Pancreas (tissue), 10 donors: ENCODE measurements at regions not wholly inside any gene's neighbourhood (a gene's known extent, or its start where the extent isn't known, plus 50 kb on each side); places are given as distances from the start of the nearest gene placed in this dataset.

Experiments used
- ATAC-seq, 4 donors: fragments of 200-7000 bp; cut with Tn5 transposase; one replicate each; pipeline versions ENCODE4 v1.8.0 to v1.9.1; 2020; ENCODE audit warnings: mild to moderate bottlenecking in 4 of 4, moderate library complexity in 4 of 4
- DNase-seq, 6 donors: peaks; one replicate each; pipeline ENCODE4 v3.0.0-alpha.2; 2020
- FAIRE-seq: peaks from 2 replicates; lab custom pipeline; 2012; peaks lifted over from hg19 to GRCh38; lab: Jason Lieb, UNC
- H3K27ac ChIP-seq, 4 donors: fragments of 200-600 bp; sonication (generic); 1 replicate in 3 of 4; 2 replicates in 1 of 4; pipeline versions ENCODE4 v1.5.0 to v1.8.0; 2020
- H3K27me3 ChIP-seq, 4 donors: fragments of 200-600 bp; one replicate each; pipeline ENCODE4 v1.8.0; 2021
- H3K36me3 ChIP-seq, 3 donors: fragments of 200-600 bp; sonication (generic) in 1 of 3; one replicate each; pipeline versions ENCODE4 v1.5.0 to v1.8.0; 2020 to 2021
- H3K4me1 ChIP-seq, 3 donors: fragments of 200-600 bp; one replicate each; pipeline ENCODE4 v1.8.0; 2021
- H3K4me3 ChIP-seq, 4 donors: fragments of 200-600 bp; sonication (generic) in 2 of 4; one replicate each; pipeline versions ENCODE4 v1.5.0 to v1.8.0; 2020 to 2021
- H3K9me3 ChIP-seq, 4 donors: fragments of 200-600 bp; one replicate each; pipeline ENCODE4 v1.8.0; 2021
- CTCF ChIP-seq, 4 donors: fragments of 200-600 bp; sonication (generic) in 3 of 4; IDR thresholded peaks; one replicate each; pipeline versions ENCODE4 v1.5.0 to v1.8.0; 2021; ENCODE audit warnings: antibody characterized with exemption in 4 of 4
- WGBS, 2 donors: extraction: QIAGEN DNeasy Blood & Tissue Kit; methylation state at CpG; one replicate each; pipeline ENCODE4 v1.1.7; 2013; 5-methylcytosine and 5-hydroxymethylcytosine counted together
- intact Hi-C, 3 donors: fragments of 100-400 bp; cut with DNase I; formaldehyde crosslinking; loops; one replicate each; pipeline versions ENCODE4 v1.11.1 to v1.14.2; 2022
- donor health status: healthy with polysubstance abuse.
- donor health status: DM: no; HTN: no; CAD: no; lungs with moderate emphysema.
- donor health status: DM: no; HTN: no; CAD: no.
- donor health status: control.
- donor health status: control.
- donor health status: Bipolar disorder and iron deficiency.
- donor health status: DM: yes; HTN: yes; CAD: no.
- donor health status: DM: no; HTN: no; CAD: no.
- donor health status: DM: no; HTN: no; CAD: no.
- donor health status: DM: yes; HTN: yes; CAD: no.

- intact Hi-C loops: no loop called here
- 77 to 84% methylated on average over 3 of the region's 3 CpGs for WGBS, 2 donors
- no peak overlapping the region for H3K4me3 ChIP-seq
- H3K27me3 ChIP-seq: no peaks in the 10 kb centered on the region
- H3K27ac ChIP-seq: no peak overlapping the region
- ATAC-seq (peak in 1 of 4 donors; percentile 27), DNase-seq (no peak), FAIRE-seq (no peak)
- no peaks in the 10 kb centered on the region for H3K4me1 ChIP-seq
- TF ChIP-seq CTCF (IDR thresholded peaks at IDR 0.05): no peak
- H3K9me3 ChIP-seq: no peaks in the 10 kb centered on the region
- no peaks in the 10 kb centered on the region for H3K36me3 ChIP-seq
Measured at GRCh38 chr7:149686011-149686410, 87.4 kb downstream of the ZNF467 start.

GRCh38 chr7:149685455-149685854, 87.9 kb downstream of the ZNF467 start:
- no peaks in the 10 kb centered on the region for H3K9me3 ChIP-seq
- H3K27me3 ChIP-seq: no peaks in the 10 kb centered on the region
- ATAC-seq: no peak
- intact Hi-C loops: no loop called here
- no peaks in the 10 kb centered on the region for H3K36me3 ChIP-seq
- TF ChIP-seq CTCF (IDR thresholded peaks at IDR 0.05): no peak
- no peaks in the 10 kb centered on the region for H3K4me1 ChIP-seq
- FAIRE-seq: no peak
- WGBS, 2 donors: 92 to 94% methylated on average over 3 of the region's 3 CpGs
- H3K4me3 ChIP-seq: no peak overlapping the region
- H3K27ac ChIP-seq: no peak overlapping the region
- DNase-seq: no peak

- FAIRE-seq: peak; percentile 57
- 73 to 91% methylated on average over 2 of the region's 2 CpGs for WGBS, 2 donors
Measured at GRCh38 chr7:149683898-149684297, 89.5 kb downstream of the ZNF467 start.

GRCh38 chr7:149683181-149683580, 90.2 kb downstream of the ZNF467 start:
- H3K27ac ChIP-seq: no peak overlapping the region
- no peaks in the 10 kb centered on the region for H3K36me3 ChIP-seq
- 77 to 93% methylated on average over 2 of the region's 2 CpGs for WGBS, 2 donors
- no peaks in the 10 kb centered on the region for H3K4me1 ChIP-seq
- TF ChIP-seq CTCF (IDR thresholded peaks at IDR 0.05): no peak
- intact Hi-C loops: no loop called here
- ATAC-seq: no peak
- no peaks in the 10 kb centered on the region for H3K27me3 ChIP-seq
- no peak for DNase-seq
- no peaks in the 10 kb centered on the region for H3K9me3 ChIP-seq
- H3K4me3 ChIP-seq: no peak overlapping the region
- no peak for FAIRE-seq

More at GRCh38 chr7:149683898-149684297, 89.5 kb downstream of the ZNF467 start:
- H3K27ac ChIP-seq: no peak overlapping the region
- no peaks in the 10 kb centered on the region for H3K27me3 ChIP-seq
- ATAC-seq (no peak), DNase-seq (no peak)
- TF ChIP-seq CTCF (IDR thresholded peaks at IDR 0.05): no peak
- no peaks in the 10 kb centered on the region for H3K9me3 ChIP-seq
- no peaks in the 10 kb centered on the region for H3K36me3 ChIP-seq
- H3K4me3 ChIP-seq: no peak overlapping the region
- no peaks in the 10 kb centered on the region for H3K4me1 ChIP-seq
- intact Hi-C loops: no loop called here

GRCh38 chr7:149682038-149682437, 91.3 kb downstream of the ZNF467 start:
- no peaks in the 10 kb centered on the region for H3K27me3 ChIP-seq
- TF ChIP-seq CTCF (IDR thresholded peaks at IDR 0.05): no peak
- DNase-seq (no peak), FAIRE-seq (no peak), ATAC-seq (no peak)
- no peak overlapping the region for H3K27ac ChIP-seq
- H3K4me1 ChIP-seq: no peaks in the 10 kb centered on the region
- no peak overlapping the region for H3K4me3 ChIP-seq
- no peaks in the 10 kb centered on the region for H3K36me3 ChIP-seq
- no peaks in the 10 kb centered on the region for H3K9me3 ChIP-seq
- intact Hi-C loops: no loop called here
